ENCODE measurements at regions not wholly inside any gene's neighbourhood (a gene's known extent, or its start where the extent isn't known, plus 50 kb on each side); places are given as distances from the start of the nearest gene placed in this dataset.
A peak's percentile ranks its signal among the peaks of the same experiment; 100 is the strongest.

DNA sequence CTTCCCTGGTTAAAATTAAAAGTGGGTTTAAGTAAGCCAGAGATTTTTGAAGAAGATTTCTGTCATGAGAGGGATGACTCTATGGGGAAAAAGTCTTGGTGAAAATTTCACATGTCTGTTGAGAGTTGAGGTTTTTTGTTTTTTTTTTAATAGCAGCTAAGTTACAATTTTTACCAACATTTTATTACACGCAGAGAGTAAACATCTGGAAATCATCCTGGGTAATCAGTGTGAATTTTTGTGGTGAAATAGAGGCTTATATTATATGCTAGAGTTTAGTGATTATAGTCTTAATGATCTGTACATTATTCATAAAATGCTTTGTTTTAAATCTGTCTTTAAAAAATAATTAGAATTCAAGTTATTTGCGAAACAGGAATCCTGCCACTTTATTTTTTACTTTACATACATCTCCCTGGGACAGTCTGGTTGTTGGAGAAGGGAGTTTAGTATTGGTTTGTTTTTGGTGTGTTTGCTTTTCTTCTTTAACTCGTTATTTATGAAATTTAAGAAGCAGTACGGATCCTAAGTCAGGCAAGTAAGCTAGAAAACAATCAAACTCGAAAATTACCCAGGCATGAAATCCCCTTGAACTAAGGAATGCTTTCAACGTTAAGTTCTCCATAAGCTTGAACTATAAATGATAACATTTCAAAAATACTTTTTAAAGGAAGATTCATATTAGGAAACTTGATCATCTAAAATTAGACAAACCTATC lies 143.4 kb upstream of the TSC22D2 start:
- no peak for DNase-seq

DNA sequence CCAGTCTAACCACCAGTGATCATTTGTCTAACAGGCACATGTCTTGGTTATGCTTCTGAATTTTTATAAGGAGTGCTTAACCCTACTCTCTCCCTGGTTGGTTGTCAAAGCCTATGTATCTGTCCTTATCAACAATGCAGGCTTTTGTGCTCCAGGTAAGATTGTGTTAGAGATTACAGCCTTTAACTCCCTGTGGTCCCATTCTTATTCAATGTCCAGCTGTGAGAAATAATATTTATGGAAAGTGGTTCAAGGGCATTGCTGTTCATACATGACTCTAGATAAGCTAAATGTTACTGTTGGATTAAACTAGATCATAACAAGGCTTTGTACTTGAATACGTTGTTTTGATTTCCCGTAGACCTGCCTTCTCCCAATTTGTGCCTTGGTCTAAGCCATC lies 146.1 kb upstream of the TSC22D2 start:
- DNase-seq = no peak

DNA sequence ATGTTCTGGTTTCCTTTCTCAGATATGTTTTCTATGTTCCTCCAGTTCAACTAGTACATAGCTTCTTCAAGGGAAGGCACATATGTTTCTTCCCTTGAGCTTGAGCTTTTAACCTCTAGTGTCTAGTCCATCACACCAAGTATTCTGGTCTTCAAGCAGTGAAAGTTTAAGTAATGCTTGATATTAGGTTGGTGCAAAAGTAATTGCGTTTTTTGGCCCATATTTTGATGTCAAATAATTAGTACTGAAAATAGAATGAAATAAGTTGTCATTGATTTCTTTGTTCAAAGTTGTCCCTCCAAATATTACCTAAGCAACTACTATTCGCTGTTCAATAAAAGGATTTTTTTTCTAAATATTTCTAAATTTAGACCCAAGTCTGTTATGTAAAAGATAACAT lies 146.7 kb upstream of the TSC22D2 start:
- no peak for DNase-seq

DNA sequence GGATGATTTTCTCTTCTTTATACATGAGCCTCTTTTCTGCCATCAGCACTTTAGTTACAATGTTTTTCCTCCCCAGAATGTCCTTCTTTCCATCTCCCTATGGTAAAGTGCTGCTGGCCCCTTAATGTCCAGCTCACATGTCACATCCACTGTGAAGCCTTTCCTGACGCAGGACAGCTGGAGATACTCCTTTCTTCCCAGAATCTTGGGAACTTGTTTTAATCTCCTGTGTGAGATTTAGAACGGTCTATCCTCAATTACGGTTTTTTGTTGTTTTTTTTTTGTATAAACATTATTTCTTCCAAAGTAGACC lies 147.7 kb upstream of the TSC22D2 start:
- no peak for DNase-seq

DNA sequence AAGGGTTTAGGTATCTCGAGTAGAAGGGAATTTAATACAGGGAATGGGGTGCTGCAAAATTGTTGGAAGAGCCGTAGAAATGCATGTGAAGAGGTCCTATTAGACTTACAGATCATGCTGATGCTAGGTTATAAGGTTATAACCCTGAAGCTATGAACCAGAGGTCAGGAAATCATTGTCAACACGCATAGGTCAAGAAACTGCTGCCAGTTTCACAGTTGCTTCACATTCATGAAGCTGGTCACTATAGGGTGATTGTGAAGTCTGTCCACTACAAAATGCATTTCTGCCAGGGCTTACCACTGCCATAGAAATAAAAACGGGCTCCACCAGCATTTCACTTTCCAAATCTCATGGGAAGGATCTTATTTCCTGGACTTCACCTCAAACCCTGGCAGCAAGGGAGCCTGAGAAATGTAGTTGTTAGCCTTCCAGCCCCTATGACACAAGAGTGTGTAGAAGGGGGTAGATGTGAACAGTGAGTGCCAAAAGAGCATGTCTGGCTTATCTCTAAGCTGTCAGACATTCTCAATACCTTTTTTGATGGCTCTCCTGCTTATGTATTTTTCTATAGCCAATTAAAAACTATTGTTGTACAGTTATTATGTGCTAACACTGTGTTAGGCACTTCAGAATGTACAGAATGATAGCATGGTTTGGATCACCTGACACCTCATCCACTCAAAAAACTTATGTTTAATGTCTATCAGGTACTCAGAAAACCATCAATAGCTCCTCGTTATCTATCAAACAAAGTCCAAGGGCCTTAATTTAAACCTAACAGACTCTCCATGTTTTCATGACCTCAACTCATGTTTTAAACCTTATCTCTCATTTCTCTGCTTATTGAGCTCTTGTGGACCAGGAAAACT lies 148.3 kb upstream of the TSC22D2 start:
- DNase-seq = no peak

DNA sequence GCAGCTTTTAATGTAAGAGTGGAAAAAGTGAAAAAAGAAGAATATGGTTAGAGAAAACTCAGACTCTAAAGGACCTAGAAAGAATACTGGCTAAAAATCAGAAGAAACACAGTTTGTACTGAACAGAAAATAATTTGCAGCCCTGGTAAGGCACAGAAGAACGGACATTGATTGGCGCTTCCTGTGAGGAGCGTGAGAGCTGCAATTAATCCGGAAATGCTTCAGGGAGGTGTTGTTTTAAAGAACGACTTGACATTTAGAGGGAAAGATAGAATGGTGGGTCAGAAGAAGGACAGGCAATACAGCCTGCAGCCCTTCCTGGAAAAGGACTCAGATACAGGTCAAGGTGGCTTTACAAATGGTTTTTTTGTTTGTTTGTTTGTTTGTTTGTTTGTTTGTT lies 151.3 kb upstream of the TSC22D2 start:
- no peak for DNase-seq

DNA sequence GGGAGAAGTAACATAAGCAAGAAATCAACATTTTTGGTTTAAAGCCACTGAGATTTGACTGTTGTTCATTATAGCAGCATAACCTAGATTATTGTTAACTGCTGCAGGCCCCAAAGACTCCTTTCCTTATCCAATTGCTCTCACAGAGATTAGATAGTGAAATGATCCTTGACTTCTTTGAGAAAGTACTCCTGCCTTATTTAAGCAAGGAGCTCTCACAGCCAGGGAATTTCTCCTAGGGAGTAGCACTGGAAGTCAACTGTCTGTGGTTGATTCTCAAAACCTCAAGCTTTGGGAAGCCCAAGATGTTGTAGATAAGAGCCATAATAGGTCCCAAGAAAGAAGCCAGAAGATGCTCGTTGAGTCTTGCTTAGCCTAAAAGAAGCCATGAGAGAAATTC lies 151.8 kb upstream of the TSC22D2 start:
- DNase-seq = no peak

DNA sequence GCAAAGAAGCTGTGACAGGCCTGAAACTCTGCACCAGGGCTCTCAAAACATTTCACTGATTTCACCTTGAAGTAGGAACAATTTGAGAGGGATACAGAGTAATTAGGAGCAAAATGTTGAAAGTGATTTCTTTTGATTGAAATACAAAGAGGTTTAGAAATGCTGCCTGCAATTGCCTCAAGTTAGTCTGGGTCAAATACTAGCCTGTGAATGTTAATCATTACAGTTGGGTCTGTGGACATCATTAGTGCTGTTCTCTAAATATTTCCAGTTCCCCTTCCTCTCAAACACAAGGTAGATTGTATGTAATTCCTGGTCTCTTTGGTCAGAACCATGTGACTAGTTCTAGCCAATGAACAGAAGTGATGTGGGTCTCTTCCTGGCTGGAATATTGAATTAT lies 152.3 kb upstream of the TSC22D2 start:
- DNase-seq = no peak

DNA sequence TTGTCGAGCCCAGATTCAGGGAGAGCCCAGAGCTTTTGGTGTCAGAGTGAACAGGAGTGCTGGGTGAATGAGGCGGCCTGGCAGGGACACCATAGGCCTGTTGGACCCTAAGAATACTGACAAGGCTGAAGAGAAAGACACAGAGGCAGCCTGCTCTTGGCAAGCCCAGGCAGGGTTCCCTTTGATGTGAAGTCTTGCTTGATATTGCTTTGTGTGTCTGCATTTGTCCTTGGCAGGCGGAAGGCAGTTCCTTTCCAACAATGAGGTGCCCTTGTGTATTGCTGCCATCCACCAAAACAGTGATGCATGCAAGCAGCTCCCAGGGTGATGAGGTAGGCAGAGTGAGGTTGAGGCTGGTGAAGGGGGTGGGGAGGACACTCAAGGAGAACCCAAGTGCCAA lies 152.7 kb upstream of the TSC22D2 start:
- DNase-seq = peak; percentile 33

DNA sequence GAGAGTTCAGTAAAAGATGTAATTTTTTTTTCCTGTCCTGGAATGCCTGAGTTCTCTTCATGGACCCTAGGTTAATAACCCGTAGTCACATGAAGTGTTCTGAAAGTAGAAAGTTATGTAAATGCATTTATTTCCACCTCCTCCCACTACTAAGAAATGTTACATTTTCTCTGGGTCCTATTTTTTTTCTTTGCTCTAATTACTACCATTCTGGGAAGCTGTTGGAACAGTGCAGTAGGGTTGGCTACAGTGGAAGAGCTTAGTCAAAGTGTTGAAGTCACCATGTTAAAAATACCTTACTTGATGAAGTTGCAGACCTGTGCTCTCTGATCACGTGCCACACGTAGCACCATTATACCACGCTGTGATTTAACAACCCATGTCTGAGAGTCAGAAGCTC lies 153.8 kb upstream of the TSC22D2 start:
- DNase-seq = no peak

DNA sequence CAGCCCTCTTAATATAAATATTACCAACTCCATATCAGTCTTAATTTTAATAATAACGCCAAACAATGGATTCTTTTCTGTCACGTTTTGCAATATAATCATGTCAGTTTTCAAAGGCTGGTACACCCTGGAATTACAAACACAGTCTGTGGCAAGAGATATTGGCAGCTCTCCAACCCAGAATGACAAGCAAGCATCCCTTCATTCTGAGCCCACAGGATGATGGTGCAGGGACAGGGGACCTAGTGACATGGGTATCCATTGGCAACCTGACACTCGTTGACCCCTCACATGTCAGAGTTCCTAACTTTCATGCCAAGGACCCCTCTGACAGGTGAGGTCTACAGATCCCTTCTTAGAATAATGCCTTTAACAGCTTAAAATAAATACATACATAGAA lies 154.5 kb upstream of the TSC22D2 start:
- no peak for DNase-seq

DNA sequence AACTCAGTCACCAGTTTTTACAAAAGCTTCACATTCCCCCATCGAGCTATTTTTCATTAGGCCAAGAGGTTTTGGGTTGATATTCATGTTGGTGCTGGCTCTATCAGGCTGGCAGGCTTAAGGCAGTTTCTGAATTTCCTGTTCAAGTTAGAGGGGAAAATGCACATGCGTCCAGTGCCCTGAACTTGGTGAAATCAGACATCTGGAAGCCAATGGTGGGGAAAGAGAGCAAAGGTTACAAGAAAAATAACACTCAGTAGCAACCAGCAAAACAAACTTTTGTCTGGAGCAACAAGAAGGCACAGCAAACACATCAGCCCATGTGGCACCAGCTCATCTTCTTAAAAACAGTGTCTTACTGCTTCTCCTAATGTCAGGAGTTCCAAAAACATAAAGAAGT lies 155.6 kb upstream of the TSC22D2 start:
- DNase-seq = no peak

DNA sequence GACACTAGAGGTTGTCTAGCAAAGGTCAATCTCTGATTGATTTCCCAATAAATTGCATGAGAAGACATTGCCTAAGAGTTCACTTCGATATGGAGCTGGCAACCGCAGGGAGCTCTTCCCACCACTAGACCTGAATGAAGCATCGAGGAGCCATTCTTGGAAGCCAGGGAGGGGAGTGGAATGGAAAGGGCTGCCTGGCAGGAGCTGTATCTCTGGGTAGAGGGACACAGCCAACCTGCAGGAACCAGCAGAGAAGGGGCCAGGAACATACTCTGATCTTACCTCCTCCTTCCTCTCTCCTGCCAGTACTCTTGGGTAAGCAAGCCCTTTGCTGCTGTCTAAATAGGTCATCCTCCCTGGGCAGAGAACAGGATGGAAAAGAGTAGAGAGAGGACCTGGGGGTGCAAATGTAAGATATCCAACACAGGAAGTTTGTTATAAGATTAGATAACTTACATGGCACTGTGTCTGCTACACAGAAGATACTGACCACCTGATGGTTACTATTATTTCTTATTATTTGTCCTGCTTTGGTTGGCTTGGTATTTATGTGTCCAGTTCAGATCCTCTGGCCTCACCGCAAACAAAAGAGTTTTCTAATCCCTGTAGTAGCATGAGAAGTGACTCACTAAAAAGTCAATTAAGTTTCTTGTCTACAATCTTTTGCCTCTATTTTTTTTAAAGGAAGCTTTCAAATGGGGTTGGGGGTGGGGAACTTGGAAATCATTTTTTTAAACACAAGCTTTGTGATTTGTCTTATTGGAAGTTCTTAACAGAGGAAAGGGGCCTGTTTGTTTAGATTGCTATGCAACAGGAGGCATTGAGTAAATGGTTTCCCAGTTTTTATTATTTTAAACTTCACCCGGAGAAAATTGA lies 156.7 kb upstream of the TSC22D2 start:
- no peak for DNase-seq

DNA sequence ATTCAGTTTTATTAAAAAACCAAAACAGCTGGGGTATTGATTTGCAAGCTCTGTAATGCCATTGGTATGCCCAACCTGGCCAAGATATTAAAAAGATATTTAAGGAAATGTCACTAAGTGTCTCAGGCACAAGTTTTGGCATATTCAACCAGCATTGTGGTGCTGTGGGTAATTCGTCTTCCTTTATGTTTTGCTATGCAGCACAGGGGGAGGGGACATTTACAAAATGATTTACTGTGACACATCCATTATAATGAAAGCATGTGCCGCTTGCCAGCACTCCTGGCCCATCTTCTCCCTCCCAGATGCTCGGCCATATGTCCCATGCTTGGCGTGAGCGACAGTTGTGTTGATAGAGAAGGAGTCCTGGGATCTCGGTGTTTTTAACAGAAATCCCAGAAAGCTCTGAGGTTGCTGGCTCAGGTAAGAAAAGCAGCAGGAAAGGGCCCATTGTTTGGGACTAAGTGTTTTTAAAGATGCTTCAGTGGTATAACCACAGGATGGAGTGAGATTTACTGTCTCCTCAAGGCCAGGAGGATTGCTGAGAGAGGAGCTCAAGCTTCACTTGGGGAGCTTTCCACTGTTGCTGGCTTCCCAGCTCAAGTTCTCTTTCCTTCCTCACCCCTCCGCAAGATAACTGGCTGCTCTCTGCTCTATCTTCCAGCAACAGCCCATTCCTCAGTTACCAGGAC lies 158.2 kb upstream of the TSC22D2 start:
- DNase-seq = no peak

DNA sequence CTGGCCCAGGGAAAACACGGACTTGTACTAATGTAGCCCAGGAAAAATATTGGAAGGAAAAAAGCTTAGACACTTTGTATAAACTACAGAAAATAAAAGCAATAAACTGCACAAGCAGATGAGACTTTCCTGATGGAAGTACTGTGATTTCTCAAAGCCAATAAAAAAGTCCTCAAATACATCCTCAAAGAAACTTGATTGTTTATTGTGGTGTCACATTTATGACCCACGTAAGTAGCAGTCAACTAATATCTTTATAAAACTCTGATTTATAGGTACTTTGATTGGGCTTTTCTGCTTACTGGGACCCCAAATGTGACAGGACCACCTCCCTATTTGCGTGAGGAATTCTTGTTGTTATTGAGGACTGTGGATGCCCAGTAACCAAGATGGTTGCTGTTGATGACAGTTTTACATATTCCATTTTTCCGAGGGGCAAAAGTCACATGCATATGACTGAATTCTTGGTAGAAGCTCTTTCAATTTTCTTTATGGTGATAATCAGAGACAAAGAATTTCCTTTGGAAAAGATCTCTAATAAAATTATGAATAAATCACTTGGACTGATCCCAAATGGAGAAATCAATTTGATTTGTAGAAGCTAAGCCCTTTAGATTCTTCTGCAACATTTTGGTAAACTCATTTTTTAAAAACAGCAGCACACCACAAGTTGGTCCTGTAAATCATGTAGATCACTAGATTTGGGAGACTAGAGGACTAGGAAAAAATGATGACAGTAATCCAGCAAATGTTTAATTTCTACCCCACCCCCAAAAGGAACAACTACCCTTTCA lies 159.0 kb upstream of the TSC22D2 start:
- no peak for DNase-seq

DNA sequence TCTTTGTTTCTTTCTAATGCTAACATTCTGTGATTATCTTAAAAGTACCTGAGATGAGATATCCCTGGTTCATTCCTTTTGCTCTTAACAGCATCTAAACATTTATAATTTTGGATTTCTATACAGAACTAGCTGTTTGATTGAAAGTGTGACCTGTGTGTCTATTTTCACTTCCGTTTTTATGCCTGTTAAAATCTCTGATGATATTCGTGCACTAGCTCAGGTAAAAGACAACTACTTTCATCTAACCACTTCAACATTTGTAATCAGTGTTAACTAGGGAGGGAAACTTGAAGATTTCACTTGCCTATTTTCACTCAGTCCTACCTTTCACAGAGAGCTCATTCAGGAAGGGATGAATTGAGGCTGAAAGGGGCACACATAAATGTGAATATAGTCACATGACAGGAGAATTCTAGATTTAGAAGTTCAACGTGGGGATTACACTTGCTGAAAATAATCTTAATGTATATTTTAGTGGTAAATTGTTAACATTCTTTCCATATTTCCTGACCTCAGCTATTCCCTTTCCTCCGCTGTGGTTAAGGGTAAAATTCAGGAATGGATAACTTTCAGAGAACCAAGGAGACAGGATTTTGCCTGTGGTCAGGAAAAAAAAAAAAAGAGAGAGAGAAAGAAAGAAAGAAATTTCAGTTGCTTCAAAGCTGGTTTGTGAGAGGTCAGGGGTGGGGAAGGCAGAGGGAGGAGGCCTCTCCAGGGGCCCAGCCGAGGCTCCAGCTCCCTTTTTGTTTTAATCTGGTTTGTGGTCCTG lies 159.8 kb upstream of the TSC22D2 start:
- DNase-seq = no peak

DNA sequence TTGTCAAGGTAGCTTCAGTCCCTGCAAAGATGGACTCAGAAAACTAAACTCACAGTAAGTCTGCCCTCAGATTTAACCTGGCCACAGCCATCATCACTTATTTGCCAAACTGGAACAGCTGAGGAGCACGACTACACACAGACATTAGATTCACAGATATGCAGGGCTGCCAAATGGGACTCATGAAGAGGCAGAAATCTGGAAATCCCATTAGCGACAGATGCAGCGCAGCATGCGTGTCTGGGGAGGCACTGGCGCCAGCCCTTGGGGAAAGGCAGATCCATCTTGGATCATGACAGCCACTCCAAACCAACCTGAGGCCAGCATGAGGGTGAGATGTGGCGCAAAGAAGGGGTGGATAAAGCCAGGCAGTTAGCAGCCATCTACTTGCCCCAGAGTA lies 160.7 kb upstream of the TSC22D2 start:
- no peak for DNase-seq

DNA sequence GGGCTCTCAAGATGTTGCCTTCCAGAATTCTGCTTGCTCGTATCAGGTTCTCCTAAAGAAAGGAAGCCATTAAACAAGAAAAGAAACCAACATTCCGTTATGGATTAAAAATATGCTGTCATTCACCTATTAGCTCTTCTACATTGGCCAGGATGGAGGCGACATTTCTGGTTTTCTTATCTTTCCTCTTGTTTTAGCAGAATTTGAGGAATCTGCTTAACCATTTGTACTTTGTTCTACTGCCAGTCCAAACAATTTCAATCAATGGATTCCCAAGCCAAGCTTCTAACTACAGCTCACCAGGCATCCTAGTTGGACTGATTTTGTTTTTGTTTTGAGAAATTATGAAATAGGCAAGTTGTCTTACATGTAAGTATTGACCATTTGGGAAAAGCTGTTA lies 164.6 kb upstream of the TSC22D2 start:
- no peak for DNase-seq

DNA sequence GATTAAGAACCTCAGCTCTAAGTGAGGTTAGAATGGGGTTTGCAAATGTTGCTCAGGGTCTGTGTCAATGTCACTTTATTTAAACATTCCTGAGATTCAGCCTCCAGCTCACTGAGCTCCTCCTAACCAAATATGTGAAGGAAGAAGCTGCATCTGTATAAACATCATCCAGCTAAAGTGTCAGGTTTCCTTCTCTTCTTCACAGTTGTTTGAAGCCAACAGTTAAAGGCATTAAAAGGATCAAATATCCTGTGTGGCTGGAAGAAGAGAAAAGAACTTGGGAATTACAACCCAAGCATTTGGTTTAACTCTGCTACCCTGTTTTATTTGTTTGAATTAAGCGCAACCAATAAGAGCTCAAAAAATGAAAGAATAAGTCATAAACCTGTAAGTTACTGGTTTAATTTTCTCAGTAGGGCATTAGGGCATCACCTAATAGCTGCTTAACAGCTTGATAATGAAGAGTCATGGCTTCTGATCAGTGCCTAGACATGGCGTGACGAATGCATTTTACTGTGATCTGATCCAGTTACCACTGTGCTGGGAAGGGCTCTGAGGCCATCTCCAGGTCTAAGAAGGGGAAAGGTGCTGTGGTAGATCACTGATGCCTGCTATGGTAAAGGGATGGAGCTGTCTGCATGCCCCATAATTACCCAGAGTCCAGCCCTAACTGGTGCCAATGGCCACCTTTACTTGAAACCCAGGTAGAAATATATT lies 165.7 kb upstream of the TSC22D2 start:
- no peak for DNase-seq

DNA sequence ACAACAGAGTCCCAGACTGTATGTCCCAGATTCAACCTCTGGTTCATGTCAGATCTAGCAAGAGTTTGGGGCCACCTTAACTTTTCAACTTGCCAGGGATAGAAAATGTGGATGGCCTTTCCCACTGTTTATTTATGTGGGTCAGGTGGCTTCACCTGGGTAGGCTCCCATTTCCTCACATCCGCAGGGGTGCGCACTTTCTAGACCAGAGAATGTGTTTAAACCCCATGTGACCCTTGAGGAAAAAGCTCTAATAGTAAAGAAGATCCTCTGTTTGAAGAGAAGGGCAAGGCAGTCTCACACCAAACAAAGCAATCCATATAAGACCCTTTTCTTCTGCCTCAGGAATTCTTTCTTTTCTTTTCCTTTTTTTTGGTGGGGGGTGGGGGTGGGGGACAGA lies 167.2 kb upstream of the TSC22D2 start:
- DNase-seq = no peak

DNA sequence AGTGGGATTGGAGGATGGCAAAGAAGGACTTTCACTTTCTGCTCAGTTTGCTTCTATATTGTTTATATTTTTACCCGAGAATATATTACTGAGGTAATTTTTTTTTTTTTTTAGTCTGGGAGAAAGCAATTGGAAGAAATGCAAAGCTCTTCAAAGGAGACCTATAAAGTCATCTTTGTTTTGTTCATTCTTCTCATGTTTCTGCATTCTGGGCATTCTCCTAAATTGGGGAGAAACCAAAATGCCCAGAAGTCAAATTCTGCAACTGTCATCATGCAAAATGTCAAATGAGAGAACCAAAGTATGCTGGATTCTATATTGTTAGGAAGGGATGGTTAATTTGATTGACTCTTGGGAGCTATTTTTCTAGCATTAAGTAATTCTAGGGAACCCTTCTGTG lies 168.3 kb upstream of the TSC22D2 start:
- DNase-seq = no peak

Measured in NCI-H1436 (cell line).